H9 (cell line): ENCODE measurements at regions not wholly inside any gene's neighbourhood (a gene's known extent, or its start where the extent isn't known, plus 50 kb on each side); places are given as distances from the start of the nearest gene placed in this dataset.

Experiments used
- DNase-seq: peaks from one replicate; pipeline ENCODE4 v3.0.0-alpha.2; 2017
- H2AFZ ChIP-seq: one replicate; pipeline ENCODE4 v1.6.1; 2013; ENCODE audit warnings: mild to moderate bottlenecking, low read length, control low read depth, moderate library complexity
- H2AK5ac ChIP-seq: 2 replicates; pipeline ENCODE4 v1.6.1; 2013; ENCODE audit warnings: low read length, control low read depth, mixed read lengths; ENCODE audit not compliant: insufficient read length
- H2BK120ac ChIP-seq: one replicate; pipeline ENCODE4 v1.6.1; 2013; ENCODE audit warnings: low read depth, mild to moderate bottlenecking, low read length, control low read depth, inconsistent platforms; ENCODE audit not compliant: poor library complexity, severe bottlenecking
- H2BK12ac ChIP-seq: 2 replicates; pipeline ENCODE4 v1.6.1; 2013; ENCODE audit warnings: low read length, control low read depth, mixed read lengths, low read depth; ENCODE audit not compliant: insufficient read length
- H2BK15ac ChIP-seq: 2 replicates; pipeline ENCODE4 v1.6.1; 2013; ENCODE audit warnings: low read depth, low read length, control low read depth
- H2BK20ac ChIP-seq: one replicate; pipeline ENCODE4 v1.6.1; 2013; ENCODE audit warnings: low read depth, mild to moderate bottlenecking, low read length, control low read depth, inconsistent platforms; ENCODE audit not compliant: poor library complexity, severe bottlenecking
- H2BK5ac ChIP-seq: 2 replicates; pipeline ENCODE4 v1.6.1; 2013; ENCODE audit warnings: low read length, control low read depth, mixed read lengths; ENCODE audit not compliant: insufficient read length
- H3K14ac ChIP-seq: 2 replicates; pipeline ENCODE4 v1.6.1; 2013; ENCODE audit warnings: low read length, control low read depth; ENCODE audit not compliant: insufficient read depth
- H3K18ac ChIP-seq: 2 replicates; pipeline ENCODE4 v1.6.1; 2013; ENCODE audit warnings: low read depth, mild to moderate bottlenecking, mixed read lengths, low read length, control low read depth; ENCODE audit not compliant: insufficient read length
- H3K23ac ChIP-seq: 2 replicates; pipeline ENCODE4 v1.6.1; 2013; ENCODE audit warnings: low read length, control low read depth, mixed read lengths, low read depth; ENCODE audit not compliant: insufficient read length
- H3K23me2 ChIP-seq: 2 replicates; pipeline ENCODE4 v1.6.1; 2013; ENCODE audit warnings: low read depth, mild to moderate bottlenecking, mixed read lengths, low read length, control low read depth; ENCODE audit not compliant: insufficient read length, poor library complexity, severe bottlenecking
- H3K27ac ChIP-seq: 2 replicates; pipeline ENCODE4 v1.5.1; 2013; ENCODE audit warnings: low read length, control low read depth, mixed read lengths, low read depth; ENCODE audit not compliant: insufficient read length
- H3K27me3 ChIP-seq: 2 replicates; pipeline ENCODE4 v1.6.1; 2013; ENCODE audit warnings: low read length, control low read depth, inconsistent platforms; ENCODE audit not compliant: insufficient read depth
- H3K4ac ChIP-seq: 2 replicates; pipeline ENCODE4 v1.6.1; 2013; ENCODE audit warnings: low read depth, mild to moderate bottlenecking, control low read depth, inconsistent platforms, low read length, moderate library complexity
- H3K4me1 ChIP-seq: 2 replicates; pipeline ENCODE4 v1.6.1; 2013; ENCODE audit warnings: low read length, control low read depth, inconsistent platforms; ENCODE audit not compliant: insufficient read depth
- H3K4me2 ChIP-seq: 2 replicates; pipeline ENCODE4 v1.6.1; 2013; ENCODE audit warnings: low read length, control low read depth, mixed read lengths; ENCODE audit not compliant: insufficient read length, insufficient read depth
- H3K56ac ChIP-seq: 2 replicates; pipeline ENCODE4 v1.6.1; 2013; ENCODE audit warnings: low read depth, mild to moderate bottlenecking, mixed read lengths, low read length, control low read depth; ENCODE audit not compliant: insufficient read length
- H3K79me1 ChIP-seq: 2 replicates; pipeline ENCODE4 v1.6.1; 2013; ENCODE audit warnings: low read depth, mild to moderate bottlenecking, moderate library complexity, low read length, control low read depth, inconsistent platforms; ENCODE audit not compliant: insufficient read depth, poor library complexity, severe bottlenecking
- H3K79me2 ChIP-seq: 2 replicates; pipeline ENCODE4 v1.6.1; 2013; ENCODE audit warnings: low read length, control low read depth, inconsistent platforms; ENCODE audit not compliant: insufficient read depth
- H3K9ac ChIP-seq: 2 replicates; pipeline ENCODE4 v1.6.1; 2013; ENCODE audit warnings: low read length, control low read depth, mixed read lengths; ENCODE audit not compliant: insufficient read length; ENCODE audit errors: extremely low read depth
- H3K9me3 ChIP-seq: one replicate; pipeline ENCODE4 v1.6.1; 2013; ENCODE audit warnings: low read depth, low read length, inconsistent platforms; ENCODE audit not compliant: control insufficient read depth
- H3T11ph ChIP-seq: one replicate; pipeline ENCODE4 v1.6.1; 2013; ENCODE audit warnings: mild to moderate bottlenecking, low read length, control low read depth, inconsistent platforms
- H4K20me1 ChIP-seq: one replicate; pipeline ENCODE4 v1.6.1; 2013; ENCODE audit not compliant: control insufficient read depth, insufficient read length, insufficient read depth
- H4K5ac ChIP-seq: 2 replicates; pipeline ENCODE4 v1.6.1; 2013; ENCODE audit warnings: low read depth, mild to moderate bottlenecking, mixed read lengths, low read length, control low read depth; ENCODE audit not compliant: insufficient read length
- H4K8ac ChIP-seq: replicated peaks from 2 replicates; pipeline ENCODE4 v1.6.1; 2013; ENCODE audit warnings: low read length, control low read depth, mixed read lengths, low read depth; ENCODE audit not compliant: insufficient read length
- H4K91ac ChIP-seq: 2 replicates; pipeline ENCODE4 v1.6.1; 2013; ENCODE audit warnings: low read depth, mild to moderate bottlenecking, moderate library complexity, mixed read lengths, low read length, control low read depth; ENCODE audit not compliant: insufficient read length
- H3K27ac Mint-ChIP-seq, 3 experiments: 2 replicates in 2 of 3; 3 replicates in 1 of 3; pipeline ENCODE4 v1.8.0; 2020 to 2021; ENCODE audit warnings: mixed read lengths in 3 of 3, mild to moderate bottlenecking in 1 of 3, moderate library complexity in 1 of 3
- H3K27me3 Mint-ChIP-seq: 2 replicates; pipeline ENCODE4 v1.8.0; 2021; ENCODE audit warnings: low read depth, mild to moderate bottlenecking, moderate library complexity, mixed read lengths
- H3K36me3 Mint-ChIP-seq, 3 experiments: 2 replicates in 2 of 3; 3 replicates in 1 of 3; pipeline ENCODE4 v1.8.0; 2020 to 2021; ENCODE audit warnings: low read depth in 3 of 3, mixed read lengths in 3 of 3; ENCODE audit not compliant: insufficient read depth in 1 of 3
- H3K4me1 Mint-ChIP-seq, 2 experiments: 2 replicates each; pipeline ENCODE4 v1.8.0; 2020; ENCODE audit warnings: mixed read lengths in 2 of 2
- H3K4me3 Mint-ChIP-seq, 2 experiments: 2 replicates in 1 of 2; 3 replicates in 1 of 2; pipeline ENCODE4 v1.8.0; 2020 to 2021; ENCODE audit warnings: mild to moderate bottlenecking in 2 of 2, mixed read lengths in 2 of 2, moderate library complexity in 1 of 2
- H3K9me3 Mint-ChIP-seq, 2 experiments: 2 replicates in 1 of 2; 3 replicates in 1 of 2; pipeline ENCODE4 v1.8.0; 2020; ENCODE audit warnings: mild to moderate bottlenecking in 2 of 2, mixed read lengths in 2 of 2, moderate library complexity in 1 of 2
- CTCF ChIP-seq: fragments of 200-600 bp; sonication (generic); conservative IDR thresholded peaks from 3 replicates; pipeline ENCODE4 v1.8.0; 2021; ENCODE audit warnings: antibody characterized with exemption, mild to moderate bottlenecking
- WGBS: extraction: QIAGEN DNeasy Blood & Tissue Kit; methylation state at CpG from one replicate; pipeline ENCODE4 v1.1.7; 2013; ENCODE audit warnings: missing lambda C conversion rate, low lambda C conversion rate, mixed read lengths; ENCODE audit not compliant: insufficient read length; ENCODE audit errors: extremely low coverage; 5-methylcytosine and 5-hydroxymethylcytosine counted together

DNA sequence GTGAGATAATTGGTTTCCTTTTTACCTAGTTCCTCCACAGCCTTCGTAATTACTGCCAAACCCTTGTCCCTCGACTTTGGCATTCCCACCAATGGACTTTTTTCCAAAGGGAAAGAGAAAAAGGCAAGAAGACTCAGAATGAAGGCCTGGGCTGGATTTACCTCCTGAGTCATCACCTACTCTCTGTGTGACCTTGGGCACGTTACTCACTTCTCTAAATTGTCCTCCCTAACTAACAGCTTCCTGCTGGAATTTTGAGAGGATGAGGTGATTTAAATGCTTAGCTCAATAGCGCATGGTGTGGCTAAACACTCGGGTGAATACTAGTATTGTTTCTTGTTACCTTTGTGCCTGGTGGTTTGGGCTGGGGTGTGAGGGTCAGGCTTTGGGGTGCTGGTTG lies 146.6 kb downstream of the DHX35 start:
- no peaks in the 10 kb centered on the region for H3K27me3 ChIP-seq
- H2BK5ac ChIP-seq = no peak overlapping the region
- H3K9me3 Mint-ChIP-seq = peaks cover 5 to 15% of the 10 kb centered on the region in 2 experiments; a peak in 4 of 5 replicates
- H3K14ac ChIP-seq = no peak overlapping the region
- no peak overlapping the region for H4K5ac ChIP-seq
- peaks cover 8% of the 10 kb centered on the region for H3K27me3 Mint-ChIP-seq
- no peak overlapping the region for H4K8ac ChIP-seq
- H2BK20ac ChIP-seq = no peak overlapping the region
- H3K4me3 Mint-ChIP-seq = no peak overlapping the region
- no peak for TF ChIP-seq CTCF
- H3K9ac ChIP-seq = no peak overlapping the region
- H3K4me1 Mint-ChIP-seq = peaks cover 32 to 42% of the 10 kb centered on the region in 2 experiments
- H3K4me2 ChIP-seq = no peak overlapping the region
- no peak overlapping the region for H3K4ac ChIP-seq
- no peak overlapping the region for H2AFZ ChIP-seq
- no peak overlapping the region for H3K23ac ChIP-seq
- no peak for DNase-seq
- no peaks in the 10 kb centered on the region for H4K20me1 ChIP-seq
- no peak overlapping the region for H4K91ac ChIP-seq
- H3K79me1 ChIP-seq = no peaks in the 10 kb centered on the region
- H3K4me1 ChIP-seq = peaks cover 20% of the 10 kb centered on the region
- H2BK120ac ChIP-seq = no peak overlapping the region
- no peaks in the 10 kb centered on the region for H3K23me2 ChIP-seq
- no peaks in the 10 kb centered on the region for H3K79me2 ChIP-seq
- H3K27ac ChIP-seq = no peak overlapping the region
- no peak overlapping the region for H2BK15ac ChIP-seq
- no peak overlapping the region for H3K18ac ChIP-seq
- WGBS = no CpG with 5 or more reads among the region's 5 CpGs
- H3K27ac Mint-ChIP-seq = peak overlapping the region in 1 of 3 experiments; percentile 69; a peak in 1 of 7 replicates
- no peak overlapping the region for H2AK5ac ChIP-seq
- H2BK12ac ChIP-seq = no peak overlapping the region
- H3K9me3 ChIP-seq = peaks cover under 1% of the 10 kb centered on the region
- no peak overlapping the region for H3T11ph ChIP-seq
- peaks cover 0 to 2% (median 0%) of the 10 kb centered on the region in 3 experiments; a peak in 2 of 7 replicates for H3K36me3 Mint-ChIP-seq
- H3K56ac ChIP-seq = no peak overlapping the region
